ENCODE measurements at regions not wholly inside any gene's neighbourhood (a gene's known extent, or its start where the extent isn't known, plus 50 kb on each side); places are given as distances from the start of the nearest gene placed in this dataset.

DNA sequence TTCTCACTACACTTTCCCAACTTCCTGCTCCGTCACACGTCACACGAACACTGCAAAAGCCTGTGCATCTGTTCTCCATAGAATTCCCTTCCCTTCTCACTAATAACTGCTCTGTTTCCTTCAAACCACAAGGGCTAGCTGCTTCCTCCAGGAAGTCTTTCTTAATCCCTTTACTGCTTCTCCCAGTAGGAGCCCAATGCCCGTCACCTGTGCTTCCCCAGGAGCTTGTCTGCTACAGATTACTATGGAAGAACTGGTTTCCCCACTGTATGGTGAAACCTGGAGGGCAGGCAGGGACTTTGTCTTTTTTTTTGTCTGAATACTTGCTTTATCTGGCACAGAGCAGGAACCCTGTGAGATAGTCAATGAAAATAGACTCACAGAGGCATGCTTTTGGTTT, 444.7 kb upstream of the MAP3K7 start:
- Histone ChIP-seq H2AFZ (ENCODE audit: low read length) (no peak overlapping the region), H3K4me1 (ENCODE audit: low read length) (no peaks in the 10 kb centered on the region), H3K79me2 (ENCODE audit: low read length) (no peaks in the 10 kb centered on the region), H3K9ac (ENCODE audit: low read length) (no peak overlapping the region), H3K4me3 (ENCODE audit: low read length) (no peak overlapping the region), H3K36me3 (replicated peaks; ENCODE audit: insufficient read depth, low read length) (no peaks in the 10 kb centered on the region), H3K9me3 (replicated peaks; ENCODE audit: insufficient read depth, low read length) (no peaks in the 10 kb centered on the region), H3K27me3 (replicated peaks; ENCODE audit: insufficient read depth, low read length) (no peaks in the 10 kb centered on the region), H3K4me2 (ENCODE audit: low read depth, low read length) (no peak overlapping the region), H3K27ac (ENCODE audit: low read length) (no peak overlapping the region), H4K20me1 (ENCODE audit: insufficient read depth, low read length) (no peaks in the 10 kb centered on the region), H3F3A (ENCODE audit: insufficient read depth, low read length) (no peaks in the 10 kb centered on the region), H3K9me2 (replicated peaks; ENCODE audit: insufficient read depth, low read length) (no peaks in the 10 kb centered on the region)
- TF ChIP-seq EZH2 (optimal IDR thresholded peaks at IDR 0.05; ENCODE audit: low read depth, low read length): no peak
- TF ChIP-seq, protein P1, sequence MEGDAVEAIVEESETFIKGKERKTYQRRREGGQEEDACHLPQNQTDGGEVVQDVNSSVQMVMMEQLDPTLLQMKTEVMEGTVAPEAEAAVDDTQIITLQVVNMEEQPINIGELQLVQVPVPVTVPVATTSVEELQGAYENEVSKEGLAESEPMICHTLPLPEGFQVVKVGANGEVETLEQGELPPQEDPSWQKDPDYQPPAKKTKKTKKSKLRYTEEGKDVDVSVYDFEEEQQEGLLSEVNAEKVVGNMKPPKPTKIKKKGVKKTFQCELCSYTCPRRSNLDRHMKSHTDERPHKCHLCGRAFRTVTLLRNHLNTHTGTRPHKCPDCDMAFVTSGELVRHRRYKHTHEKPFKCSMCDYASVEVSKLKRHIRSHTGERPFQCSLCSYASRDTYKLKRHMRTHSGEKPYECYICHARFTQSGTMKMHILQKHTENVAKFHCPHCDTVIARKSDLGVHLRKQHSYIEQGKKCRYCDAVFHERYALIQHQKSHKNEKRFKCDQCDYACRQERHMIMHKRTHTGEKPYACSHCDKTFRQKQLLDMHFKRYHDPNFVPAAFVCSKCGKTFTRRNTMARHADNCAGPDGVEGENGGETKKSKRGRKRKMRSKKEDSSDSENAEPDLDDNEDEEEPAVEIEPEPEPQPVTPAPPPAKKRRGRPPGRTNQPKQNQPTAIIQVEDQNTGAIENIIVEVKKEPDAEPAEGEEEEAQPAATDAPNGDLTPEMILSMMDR (IDR thresholded peaks at IDR 0.05; ENCODE audit: low read length): no peak
- no peak for TF ChIP-seq EZH2phosphoT487 (IDR thresholded peaks at IDR 0.05; ENCODE audit: low read length)
- DNase-seq: no peak

DNA sequence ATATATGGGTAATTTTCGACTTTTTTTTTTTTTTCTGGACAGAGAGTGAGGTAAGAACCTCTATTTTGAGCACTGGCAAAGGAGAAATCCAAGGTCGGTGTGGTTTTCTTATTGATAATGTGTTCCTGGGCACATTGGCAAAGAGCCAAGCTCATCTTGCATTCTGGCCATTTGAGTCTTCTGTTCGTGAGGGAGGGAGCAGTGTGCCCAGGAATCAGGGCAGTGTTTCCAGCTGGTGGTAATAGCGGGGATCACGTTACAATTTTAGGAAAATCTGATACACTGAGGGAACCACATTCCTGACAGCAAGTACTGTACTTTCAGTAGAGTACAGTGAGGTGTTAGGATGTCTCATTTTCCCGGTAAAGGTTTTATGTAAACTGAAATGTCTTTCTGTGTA, 442.3 kb upstream of the MAP3K7 start:
- H3K79me2 ChIP-seq (ENCODE audit: low read length): no peaks in the 10 kb centered on the region
- H3K9ac ChIP-seq (ENCODE audit: low read length): no peak overlapping the region
- no peaks in the 10 kb centered on the region for H3K36me3 ChIP-seq (replicated peaks; ENCODE audit: insufficient read depth, low read length)
- no peak overlapping the region for H3K4me3 ChIP-seq (ENCODE audit: low read length)
- TF ChIP-seq, protein P1 (IDR thresholded peaks at IDR 0.05; ENCODE audit: low read length): no peak
- no peak for TF ChIP-seq EZH2phosphoT487 (IDR thresholded peaks at IDR 0.05; ENCODE audit: low read length)
- no peak for TF ChIP-seq EZH2 (optimal IDR thresholded peaks at IDR 0.05; ENCODE audit: low read depth, low read length)
- no peaks in the 10 kb centered on the region for H3K9me2 ChIP-seq (replicated peaks; ENCODE audit: insufficient read depth, low read length)
- H3K27me3 ChIP-seq (replicated peaks; ENCODE audit: insufficient read depth, low read length): no peaks in the 10 kb centered on the region
- no peaks in the 10 kb centered on the region for H3K4me1 ChIP-seq (ENCODE audit: low read length)
- no peaks in the 10 kb centered on the region for H4K20me1 ChIP-seq (ENCODE audit: insufficient read depth, low read length)
- no peak overlapping the region for H3K4me2 ChIP-seq (ENCODE audit: low read depth, low read length)
- no peak overlapping the region for H3K27ac ChIP-seq (ENCODE audit: low read length)
- H2AFZ ChIP-seq (ENCODE audit: low read length): no peak overlapping the region
- no peak for DNase-seq
- H3F3A ChIP-seq (ENCODE audit: insufficient read depth, low read length): no peaks in the 10 kb centered on the region
- no peaks in the 10 kb centered on the region for H3K9me3 ChIP-seq (replicated peaks; ENCODE audit: insufficient read depth, low read length)

- Histone ChIP-seq H4K20me1 (ENCODE audit: insufficient read depth, low read length) (no peaks in the 10 kb centered on the region), H3K9ac (ENCODE audit: low read length) (no peak overlapping the region)
- TF ChIP-seq, protein P1 (IDR thresholded peaks at IDR 0.05; ENCODE audit: low read length): no peak
- TF ChIP-seq EZH2phosphoT487 (IDR thresholded peaks at IDR 0.05; ENCODE audit: low read length): no peak
- no peak for TF ChIP-seq EZH2 (optimal IDR thresholded peaks at IDR 0.05; ENCODE audit: low read depth, low read length)
Measured at GRCh38 chr6:91023529-91023928, 436.7 kb upstream of the MAP3K7 start.

More at GRCh38 chr6:91023529-91023928, 436.7 kb upstream of the MAP3K7 start:
- no peaks in the 10 kb centered on the region for H3K9me3 ChIP-seq (replicated peaks; ENCODE audit: insufficient read depth, low read length)
- no peak overlapping the region for H2AFZ ChIP-seq (ENCODE audit: low read length)
- no peaks in the 10 kb centered on the region for H3K79me2 ChIP-seq (ENCODE audit: low read length)
- H3K36me3 ChIP-seq (replicated peaks; ENCODE audit: insufficient read depth, low read length): no peaks in the 10 kb centered on the region
- no peaks in the 10 kb centered on the region for H3K4me1 ChIP-seq (ENCODE audit: low read length)
- no peak overlapping the region for H3K27ac ChIP-seq (ENCODE audit: low read length)
- H3F3A ChIP-seq (ENCODE audit: insufficient read depth, low read length): no peaks in the 10 kb centered on the region
- H3K4me2 ChIP-seq (ENCODE audit: low read depth, low read length): no peak overlapping the region
- no peaks in the 10 kb centered on the region for H3K9me2 ChIP-seq (replicated peaks; ENCODE audit: insufficient read depth, low read length)
- DNase-seq: no peak
- H3K27me3 ChIP-seq (replicated peaks; ENCODE audit: insufficient read depth, low read length): no peaks in the 10 kb centered on the region
- H3K4me3 ChIP-seq (ENCODE audit: low read length): no peak overlapping the region

Measured in MM.1S (cell line).